Tibial artery (tissue), 4 donors: ENCODE measurements at regions not wholly inside any gene's neighbourhood (a gene's known extent, or its start where the extent isn't known, plus 50 kb on each side); places are given as distances from the start of the nearest gene placed in this dataset.

ENCODE experiments used
- DNase-seq, 2 donors: peaks; one replicate each; pipeline ENCODE4 v3.0.0-alpha.2; 2019
- H3K27ac ChIP-seq, 2 donors: fragments of 200-600 bp; sonication (generic) in 1 of 2; 1 replicate in 1 of 2; 2 replicates in 1 of 2; pipeline ENCODE4 v1.5.1; 2018 to 2019; ENCODE audit warnings: mild to moderate bottlenecking in 1 of 2
- H3K27me3 ChIP-seq, 2 donors: fragments of 200-600 bp; sonication (generic) in 1 of 2; one replicate each; pipeline versions ENCODE4 v1.5.1 to v1.6.0; 2016 to 2019
- H3K36me3 ChIP-seq, 3 donors: fragments of 200-600 bp; sonication (generic) in 2 of 3; one replicate each; pipeline ENCODE4 v1.5.1; 2016 to 2019; ENCODE audit warnings: mild to moderate bottlenecking in 2 of 3
- H3K4me1 ChIP-seq, 4 donors: fragments of 200-600 bp; sonication (generic) in 2 of 4; 1 replicate in 3 of 4; 2 replicates in 1 of 4; pipeline ENCODE4 v1.5.1; 2016 to 2019
- H3K4me3 ChIP-seq, 2 donors: fragments of 200-600 bp; sonication (generic) in 1 of 2; 1 replicate in 1 of 2; 2 replicates in 1 of 2; pipeline ENCODE4 v1.5.1; 2018 to 2019; ENCODE audit warnings: mild to moderate bottlenecking in 2 of 2
- H3K9me3 ChIP-seq, 3 donors: fragments of 200-600 bp; sonication (generic) in 1 of 3; one replicate each; pipeline ENCODE4 v1.5.1; 2016 to 2019
- CTCF ChIP-seq, 2 experiments: fragments of 200-600 bp in 1 of 2; fragments of 450-650 bp in 1 of 2; IDR thresholded peaks; one replicate each; pipeline ENCODE4 v1.5.1; 2017 to 2019; ENCODE audit warnings: antibody characterized with exemption in 2 of 2, mild to moderate bottlenecking in 1 of 2, moderate library complexity in 1 of 2
- intact Hi-C: fragments of 100-400 bp; cut with DNase I; formaldehyde crosslinking; loops from one replicate; pipeline ENCODE4 v1.15.0; 2023; ENCODE audit warnings: low total_unique reads

- H3K27ac ChIP-seq, result no peak overlapping the region
- no peaks in the 10 kb centered on the region for H3K4me1 ChIP-seq
- intact Hi-C loops, result no loop called here
- no peak for TF ChIP-seq CTCF (IDR thresholded peaks at IDR 0.05)
- H3K9me3 ChIP-seq, result no peaks in the 10 kb centered on the region
- no peaks in the 10 kb centered on the region for H3K27me3 ChIP-seq
- H3K4me3 ChIP-seq, result no peak overlapping the region
- DNase-seq, result no peak
- H3K36me3 ChIP-seq, result no peaks in the 10 kb centered on the region
Measured at GRCh38 chr1:147822292-147822691, 61.9 kb upstream of the GJA5 start.

DNA sequence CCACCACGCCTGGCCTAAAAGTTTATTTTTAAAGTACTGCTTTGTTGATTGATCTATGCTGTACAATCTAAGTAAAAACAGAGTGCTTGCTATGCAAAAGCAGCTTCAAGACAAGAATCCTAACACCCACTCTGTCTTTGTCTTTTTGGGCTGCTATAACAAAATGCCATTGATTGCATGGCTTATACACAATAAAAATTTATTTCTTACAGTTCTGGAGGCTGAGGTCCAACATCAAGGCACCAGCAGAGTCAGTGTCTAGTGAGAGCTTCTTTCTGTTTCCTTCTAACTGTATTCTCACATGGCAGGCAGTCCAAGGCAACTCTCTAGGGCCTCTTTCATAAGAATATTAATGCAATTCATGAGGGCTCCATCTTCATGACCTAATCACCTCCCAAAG is 63.6 kb upstream of the GJA5 start:
- no peaks in the 10 kb centered on the region for H3K9me3 ChIP-seq
- no peaks in the 10 kb centered on the region for H3K36me3 ChIP-seq
- no peak overlapping the region for H3K27ac ChIP-seq
- H3K27me3 ChIP-seq, result no peaks in the 10 kb centered on the region
- H3K4me3 ChIP-seq, result no peak overlapping the region
- no peaks in the 10 kb centered on the region for H3K4me1 ChIP-seq
- intact Hi-C loops, result no loop called here
- no peak for TF ChIP-seq CTCF (IDR thresholded peaks at IDR 0.05)
- no peak for DNase-seq

DNA sequence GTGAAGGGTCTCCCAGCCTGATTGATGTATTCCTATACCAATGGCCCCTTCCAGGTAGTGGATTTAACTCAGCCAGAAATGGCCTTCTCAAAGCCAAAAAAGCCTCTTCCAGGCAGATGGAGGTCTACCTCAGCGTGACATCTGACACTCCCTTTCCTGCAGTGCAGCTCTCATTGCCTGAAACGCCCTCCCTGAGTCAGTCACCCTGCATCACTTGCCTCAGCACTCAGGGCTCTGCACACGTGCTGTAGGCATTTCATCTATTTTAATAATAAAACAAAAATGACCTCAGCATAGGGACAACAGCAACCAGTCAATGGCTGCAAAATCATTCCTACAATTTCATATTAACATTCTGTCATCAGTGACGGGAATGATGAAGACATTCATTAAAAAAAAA is 64.4 kb upstream of the GJA5 start:
- Histone ChIP-seq H3K36me3 (no peaks in the 10 kb centered on the region), H3K27me3 (no peaks in the 10 kb centered on the region), H3K4me3 (no peak overlapping the region), H3K9me3 (no peaks in the 10 kb centered on the region), H3K4me1 (no peaks in the 10 kb centered on the region), H3K27ac (no peak overlapping the region)
- no peak for TF ChIP-seq CTCF (IDR thresholded peaks at IDR 0.05)
- intact Hi-C loops, result no loop called here
- no peak for DNase-seq

GRCh38 chr1:147825586-147825985 is 65.2 kb upstream of the GJA5 start:
- Histone ChIP-seq H3K27ac (no peak overlapping the region), H3K9me3 (no peaks in the 10 kb centered on the region), H3K4me3 (no peak overlapping the region), H3K4me1 (no peaks in the 10 kb centered on the region), H3K36me3 (no peaks in the 10 kb centered on the region), H3K27me3 (no peaks in the 10 kb centered on the region)
- intact Hi-C loops, result no loop called here
- TF ChIP-seq CTCF (IDR thresholded peaks at IDR 0.05), result no peak
- no peak for DNase-seq

- TF ChIP-seq CTCF (IDR thresholded peaks at IDR 0.05), result no peak
- Histone ChIP-seq H3K36me3 (no peaks in the 10 kb centered on the region), H3K4me1 (no peaks in the 10 kb centered on the region), H3K4me3 (no peak overlapping the region), H3K27me3 (no peaks in the 10 kb centered on the region), H3K27ac (no peak overlapping the region), H3K9me3 (no peaks in the 10 kb centered on the region)
- intact Hi-C loops, result no loop called here
- DNase-seq, result no peak
Measured at GRCh38 chr1:147826259-147826658, 65.9 kb upstream of the GJA5 start.

DNA sequence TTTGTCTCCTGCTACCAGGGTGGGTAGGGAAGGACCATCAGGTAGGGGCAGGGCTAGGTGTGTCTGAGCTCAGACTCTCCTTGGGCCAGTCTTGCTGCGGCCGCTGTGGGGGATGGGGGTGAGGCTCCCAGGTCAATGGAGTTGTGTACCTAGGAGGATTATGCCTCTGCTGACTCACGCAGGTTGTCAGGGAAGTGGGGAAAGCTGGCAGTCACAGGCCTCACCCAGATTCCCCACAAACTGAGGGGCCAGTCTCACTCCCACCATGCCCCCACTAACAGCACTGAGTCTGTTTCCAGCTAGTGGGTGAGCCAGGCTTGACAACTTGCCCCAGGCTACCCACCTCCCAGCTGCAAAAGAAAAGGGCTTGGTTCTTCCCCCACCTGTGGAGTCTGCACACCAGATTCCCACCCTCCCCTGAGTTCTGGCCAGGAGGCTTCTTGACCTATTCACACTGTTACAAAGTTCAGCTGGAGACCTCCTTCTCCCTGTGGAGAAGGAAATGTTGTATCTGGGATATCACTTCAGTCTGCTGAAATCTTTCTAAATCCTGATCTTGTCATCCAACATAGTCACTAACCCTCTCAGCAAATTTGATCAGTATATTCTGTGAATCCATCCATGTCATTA is 69.2 kb upstream of the GJA8 start:
- intact Hi-C loops, result loop anchor here (2.0 kb wide), 1 partner anchor 15 kb away; no protein-coding TSS in a partner anchor
- H3K36me3 ChIP-seq, result no peaks in the 10 kb centered on the region
- DNase-seq, result no peak
- H3K9me3 ChIP-seq, result no peaks in the 10 kb centered on the region
- H3K27ac ChIP-seq, result no peak overlapping the region
- H3K4me3 ChIP-seq, result no peak overlapping the region
- TF ChIP-seq CTCF (IDR thresholded peaks at IDR 0.05), result no peak
- H3K4me1 ChIP-seq, result no peaks in the 10 kb centered on the region
- H3K27me3 ChIP-seq, result no peaks in the 10 kb centered on the region
